SJCRH30 (cell line): ENCODE measurements at regions not wholly inside any gene's neighbourhood (a gene's known extent, or its start where the extent isn't known, plus 50 kb on each side); places are given as distances from the start of the nearest gene placed in this dataset.

Experiments
- DNase-seq, 2 experiments: peaks; one replicate each; pipeline ENCODE4 v3.0.0-alpha.2; 2015 to 2020
- H3K27ac ChIP-seq: fragments of 250-450 bp; sonication (Bioruptor Pico); 2 replicates; pipeline ENCODE4 v1.5.1; 2020; ENCODE audit warnings: mild to moderate bottlenecking, moderate library complexity
- H3K27me3 ChIP-seq: fragments of 250-450 bp; sonication (Bioruptor Pico); 2 replicates; pipeline ENCODE4 v1.5.1; 2020; ENCODE audit warnings: mild to moderate bottlenecking, moderate library complexity
- H3K36me3 ChIP-seq: fragments of 250-450 bp; sonication (Bioruptor Pico); 2 replicates; pipeline ENCODE4 v1.5.1; 2020; ENCODE audit warnings: mild to moderate bottlenecking, moderate library complexity
- H3K4me1 ChIP-seq: fragments of 250-450 bp; sonication (Bioruptor Pico); 2 replicates; pipeline ENCODE4 v1.5.1; 2020; ENCODE audit warnings: mild to moderate bottlenecking, moderate library complexity
- H3K4me3 ChIP-seq: fragments of 250-450 bp; sonication (Bioruptor Pico); 2 replicates; pipeline ENCODE4 v1.5.1; 2020; ENCODE audit warnings: mild to moderate bottlenecking, moderate library complexity
- H3K9me3 ChIP-seq: fragments of 250-450 bp; sonication (Bioruptor Pico); replicated peaks from 2 replicates; pipeline ENCODE4 v1.5.1; 2020; ENCODE audit warnings: mild to moderate bottlenecking, moderate library complexity

DNA sequence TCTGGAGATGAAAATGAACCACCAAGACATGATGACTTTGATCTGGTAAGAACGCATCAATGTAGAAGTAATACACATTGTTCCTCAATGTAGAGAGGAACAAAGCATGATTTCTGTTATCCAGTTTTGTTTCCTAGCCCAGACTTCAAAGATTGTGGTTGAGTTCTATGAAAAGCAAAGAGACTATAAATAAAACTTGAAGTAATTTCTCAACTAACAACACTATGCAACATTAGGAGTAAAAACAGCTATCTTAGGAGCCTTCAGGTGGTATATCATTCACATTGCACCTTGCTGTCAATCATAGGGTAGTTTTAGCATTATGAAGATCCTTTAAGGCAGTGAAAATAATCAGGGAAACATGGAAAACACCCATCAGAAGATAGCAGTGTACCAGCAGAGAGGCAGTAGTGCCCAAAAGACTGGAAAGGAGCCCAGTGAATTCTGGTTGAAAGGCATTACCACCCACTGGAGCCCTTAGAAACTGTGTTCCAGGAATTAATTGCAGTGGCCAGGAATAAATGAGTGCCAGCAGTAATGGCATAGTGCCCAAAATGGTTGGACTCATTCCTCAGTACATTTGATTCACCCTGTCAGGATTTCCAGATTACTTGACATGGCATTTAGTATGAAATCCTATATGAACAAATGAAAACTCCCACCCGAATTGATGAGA lies 300.7 kb upstream of the CXXC4 start:
- H3K36me3 ChIP-seq = no peaks in the 10 kb centered on the region
- H3K27me3 ChIP-seq = no peaks in the 10 kb centered on the region
- H3K4me3 ChIP-seq = no peak overlapping the region
- H3K27ac ChIP-seq = no peak overlapping the region
- no peaks in the 10 kb centered on the region for H3K9me3 ChIP-seq
- H3K4me1 ChIP-seq = no peaks in the 10 kb centered on the region
- no peak for DNase-seq

DNA sequence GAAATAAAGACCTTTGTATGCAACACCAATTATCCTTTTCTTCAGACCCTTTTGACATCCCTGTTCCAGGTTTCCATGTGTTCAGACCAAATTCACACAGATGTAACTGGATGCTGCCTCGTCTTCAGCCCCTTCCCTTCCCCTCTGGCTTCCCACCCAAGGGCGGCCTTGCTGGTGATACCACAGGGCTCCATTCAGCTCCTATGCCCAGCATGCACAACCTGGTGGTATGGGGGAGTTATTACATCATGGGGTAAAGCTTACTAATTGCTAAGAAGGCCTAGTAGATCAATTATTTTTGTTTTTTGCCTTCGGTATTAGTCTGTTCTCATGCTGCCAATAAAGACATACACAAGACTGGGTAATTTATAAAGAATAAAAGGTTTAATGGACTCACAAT lies 317.0 kb upstream of the CXXC4 start:
- DNase-seq = peak in 1 of 2 experiments; percentile 1
- no peaks in the 10 kb centered on the region for H3K27me3 ChIP-seq

DNA sequence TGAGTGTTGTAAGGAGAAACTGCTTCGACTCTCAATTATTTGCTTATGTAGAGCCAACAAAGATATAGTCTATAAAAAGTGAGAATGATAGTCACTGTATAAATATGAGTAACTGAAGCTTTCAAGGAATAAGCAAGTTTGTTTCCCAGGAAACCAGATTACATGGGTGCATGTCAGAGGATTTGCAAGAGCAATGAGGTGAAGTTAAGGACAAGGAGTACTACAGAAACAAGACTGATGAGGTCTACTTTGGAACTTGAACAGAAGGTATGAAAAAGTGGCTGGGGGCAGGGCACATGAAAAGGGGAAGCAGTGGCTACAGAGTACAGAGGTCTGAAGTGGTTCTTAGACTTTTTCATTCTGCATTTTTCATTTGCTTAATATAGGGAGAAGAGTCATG lies 321.0 kb upstream of the CXXC4 start:
- Histone ChIP-seq H3K9me3 (no peaks in the 10 kb centered on the region), H3K27ac (no peak overlapping the region), H3K36me3 (no peaks in the 10 kb centered on the region), H3K4me1 (no peaks in the 10 kb centered on the region), H3K4me3 (no peak overlapping the region), H3K27me3 (no peaks in the 10 kb centered on the region)
- DNase-seq = no peak

More for the DNA sequence above, 317.0 kb upstream of the CXXC4 start:
- Histone ChIP-seq H3K27ac (no peak overlapping the region), H3K4me3 (no peak overlapping the region), H3K4me1 (no peaks in the 10 kb centered on the region), H3K36me3 (no peaks in the 10 kb centered on the region), H3K9me3 (no peaks in the 10 kb centered on the region)

DNA sequence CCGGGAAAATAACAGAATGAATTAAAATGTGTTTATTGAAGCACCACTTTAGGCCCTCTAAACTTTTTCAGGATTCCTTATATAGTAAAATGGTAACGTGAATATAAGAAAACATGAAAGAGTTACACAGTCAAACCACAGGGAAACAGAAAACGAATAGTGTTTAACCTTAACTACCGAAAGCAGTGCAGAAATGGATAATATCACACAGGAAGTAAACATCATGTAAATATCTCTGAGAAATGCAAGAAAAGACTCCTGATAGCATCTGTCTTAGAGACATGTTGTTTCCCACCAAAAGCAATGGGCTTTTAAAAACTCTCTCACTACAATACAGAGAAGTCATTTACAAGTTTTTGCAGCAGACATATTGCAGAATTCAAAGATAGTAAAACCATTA lies 323.9 kb upstream of the CXXC4 start:
- Histone ChIP-seq H3K27me3 (no peaks in the 10 kb centered on the region), H3K4me1 (no peaks in the 10 kb centered on the region)

DNA sequence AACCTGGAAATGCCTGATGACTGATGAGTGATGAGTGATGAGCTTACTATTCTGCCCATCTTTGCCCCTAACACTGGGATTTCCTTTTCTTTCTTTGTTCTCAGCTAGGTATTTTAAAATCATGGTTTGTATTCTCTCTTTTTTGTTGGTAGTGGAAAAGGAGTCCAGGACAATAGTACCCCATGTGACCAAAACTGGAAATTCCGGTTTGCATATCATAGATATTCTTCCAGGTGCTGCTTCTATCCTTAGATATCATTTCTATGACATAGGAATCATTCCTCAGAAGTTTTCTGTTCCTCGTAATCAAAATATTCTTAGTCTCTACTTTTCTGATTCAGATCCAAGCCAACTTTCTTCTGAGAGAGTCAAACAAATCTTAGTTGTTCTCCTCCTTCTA lies 320.5 kb upstream of the TET2 start:
- H3K36me3 ChIP-seq = no peaks in the 10 kb centered on the region
- no peaks in the 10 kb centered on the region for H3K27me3 ChIP-seq
- no peak for DNase-seq
- H3K4me1 ChIP-seq = no peaks in the 10 kb centered on the region
- no peak overlapping the region for H3K4me3 ChIP-seq
- no peak overlapping the region for H3K27ac ChIP-seq
- H3K9me3 ChIP-seq = no peaks in the 10 kb centered on the region

More for the DNA sequence above, 323.9 kb upstream of the CXXC4 start:
- no peaks in the 10 kb centered on the region for H3K9me3 ChIP-seq
- no peaks in the 10 kb centered on the region for H3K36me3 ChIP-seq
- DNase-seq = no peak
- H3K27ac ChIP-seq = no peak overlapping the region
- no peak overlapping the region for H3K4me3 ChIP-seq

DNA sequence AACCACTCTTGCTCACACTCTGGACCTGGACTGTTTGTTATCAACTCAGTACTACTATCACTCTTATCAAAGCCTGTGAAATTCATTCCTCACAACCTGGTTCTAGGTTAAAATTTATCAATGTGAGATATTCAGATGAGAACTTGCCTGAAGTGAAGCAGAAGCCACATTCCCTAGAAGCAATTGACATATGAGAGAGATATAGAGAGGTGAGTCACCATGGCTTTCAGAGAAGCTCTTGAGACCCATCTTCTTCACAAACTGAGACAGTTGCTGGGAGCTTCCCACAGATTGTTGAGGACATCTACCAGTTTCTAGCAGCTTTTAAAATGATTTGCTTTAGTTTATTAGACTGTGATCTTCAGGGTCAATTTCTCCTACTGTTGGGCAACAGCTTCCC lies 316.9 kb upstream of the TET2 start:
- Histone ChIP-seq H3K27ac (no peak overlapping the region), H3K36me3 (no peaks in the 10 kb centered on the region), H3K27me3 (no peaks in the 10 kb centered on the region), H3K9me3 (no peaks in the 10 kb centered on the region), H3K4me1 (no peaks in the 10 kb centered on the region), H3K4me3 (no peak overlapping the region)
- DNase-seq = no peak

DNA sequence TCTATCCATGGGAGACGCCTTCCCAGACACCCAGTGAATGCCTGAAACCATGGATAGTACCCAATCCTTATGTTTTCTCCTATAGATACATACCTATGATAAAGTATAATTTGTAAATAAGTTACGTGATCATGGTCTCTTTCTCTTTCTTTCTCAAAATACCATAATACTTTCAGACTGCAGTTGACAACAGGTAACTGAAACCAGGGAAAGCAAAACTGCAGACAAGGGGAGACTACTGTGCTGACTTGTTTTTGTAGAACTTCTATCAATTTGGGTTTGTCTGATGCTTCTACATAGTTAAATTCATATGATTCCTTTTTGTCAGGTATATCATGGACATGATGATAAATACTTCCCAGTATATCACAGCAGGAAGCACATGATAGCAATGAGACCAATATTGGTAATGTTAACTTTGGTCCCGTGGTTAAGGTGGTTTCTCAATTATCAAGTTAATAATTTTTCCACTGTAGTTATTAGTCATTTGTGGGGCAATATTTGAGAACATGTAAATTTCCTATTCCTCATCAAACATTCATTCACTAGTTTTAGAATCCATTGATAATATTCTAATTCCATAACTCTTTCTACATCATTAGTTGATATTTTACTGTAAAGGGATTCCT lies 298.0 kb upstream of the TET2 start:
- Histone ChIP-seq H3K27ac (no peak overlapping the region), H3K27me3 (no peaks in the 10 kb centered on the region), H3K36me3 (no peaks in the 10 kb centered on the region), H3K4me3 (no peak overlapping the region), H3K9me3 (no peaks in the 10 kb centered on the region), H3K4me1 (no peaks in the 10 kb centered on the region)
- no peak for DNase-seq

DNA sequence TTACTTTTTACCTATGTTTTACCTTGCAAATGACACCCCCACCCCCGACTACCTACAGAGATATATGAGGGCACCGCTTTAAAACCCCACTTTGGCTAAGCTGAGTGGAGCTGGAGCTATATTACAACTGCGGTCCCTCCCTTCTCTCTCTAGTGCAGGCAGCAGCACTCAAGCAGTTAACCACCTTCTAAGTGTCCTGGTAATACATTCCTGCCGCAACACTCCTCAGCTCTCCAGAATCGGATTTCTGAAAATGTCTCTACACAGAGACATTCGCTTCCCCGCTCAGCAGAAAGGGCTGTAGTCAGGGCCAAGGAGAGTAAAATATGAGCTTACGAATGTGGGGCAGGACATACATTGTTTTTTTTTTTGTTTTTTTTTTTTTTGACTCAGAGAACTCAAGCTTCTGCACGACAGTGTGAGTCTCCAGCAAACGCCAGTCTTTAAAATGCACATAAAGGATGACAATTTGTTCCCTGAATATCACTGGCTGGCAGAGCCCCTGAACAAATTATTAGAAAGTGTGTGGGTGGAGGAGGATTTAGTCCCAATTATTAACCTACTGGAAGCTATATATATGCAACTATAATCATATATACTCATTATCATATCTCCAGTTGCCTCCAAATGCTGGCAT lies 287.0 kb upstream of the TET2 start:
- Histone ChIP-seq H3K27ac (no peak overlapping the region), H3K27me3 (no peaks in the 10 kb centered on the region), H3K4me1 (no peaks in the 10 kb centered on the region), H3K4me3 (no peak overlapping the region), H3K36me3 (no peaks in the 10 kb centered on the region), H3K9me3 (no peaks in the 10 kb centered on the region)
- DNase-seq = no peak

DNA sequence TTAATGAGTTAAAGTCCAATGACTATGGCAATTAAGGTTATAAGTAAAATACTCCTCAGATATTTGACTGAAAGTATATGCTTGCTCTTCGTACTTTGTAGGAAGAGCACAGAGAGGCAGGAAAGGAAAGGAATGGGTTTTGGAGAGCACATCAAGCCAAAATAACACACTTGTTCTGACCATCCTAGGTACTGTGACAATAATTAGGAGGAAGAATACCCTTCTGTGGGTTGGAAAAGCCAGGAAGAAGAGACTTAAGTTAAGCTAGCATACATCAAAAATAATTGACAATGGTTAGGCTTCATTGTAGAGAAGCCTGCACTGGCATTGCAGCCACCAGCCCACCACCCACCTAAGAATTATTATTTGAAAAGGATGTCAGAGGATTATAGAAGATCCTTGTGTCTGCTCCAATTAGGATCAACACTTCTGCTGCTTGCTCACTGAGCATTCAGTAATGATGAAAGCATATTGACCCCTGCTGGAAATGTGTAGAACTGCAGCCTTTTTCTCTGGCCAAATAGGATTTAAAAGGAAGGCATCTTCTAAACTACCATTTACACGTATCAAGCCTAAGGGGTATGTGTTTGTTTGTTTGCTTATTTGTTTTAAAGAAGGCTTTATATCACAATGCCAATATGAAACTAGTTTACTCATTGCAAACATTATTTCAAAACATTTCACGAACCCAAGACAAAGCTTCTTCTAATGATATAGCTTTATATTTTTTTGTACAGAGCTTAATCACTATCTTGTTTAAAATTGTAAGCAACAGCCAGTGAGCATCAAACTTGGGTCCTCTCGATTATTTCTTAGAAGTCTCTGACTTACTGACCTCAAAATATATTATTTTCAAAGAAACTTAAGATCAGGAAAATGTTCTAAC lies 286.2 kb upstream of the TET2 start:
- peak; percentile 46 to 82 for DNase-seq
- Histone ChIP-seq H3K27me3 (no peaks in the 10 kb centered on the region), H3K36me3 (no peaks in the 10 kb centered on the region), H3K4me3 (no peak overlapping the region), H3K4me1 (no peaks in the 10 kb centered on the region), H3K9me3 (no peaks in the 10 kb centered on the region), H3K27ac (no peak overlapping the region)

DNA sequence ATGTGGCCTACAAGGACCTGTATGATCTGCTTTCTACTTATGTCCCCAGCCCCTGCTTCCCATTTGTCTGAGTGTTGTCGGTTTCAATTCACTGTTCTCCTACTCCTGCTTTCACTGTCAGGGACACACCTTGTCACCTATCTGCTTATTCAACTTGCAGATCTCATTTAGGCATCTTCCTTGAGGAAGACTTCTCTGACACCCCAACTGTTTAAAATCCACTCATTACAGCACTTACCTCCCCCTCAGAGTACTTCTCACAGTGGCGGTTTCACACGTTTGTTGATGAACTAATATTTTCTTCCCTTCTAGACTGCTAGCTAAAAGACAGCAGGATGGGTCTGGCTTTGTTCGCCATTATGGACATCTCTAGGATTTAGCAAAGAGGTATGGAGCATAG lies 279.9 kb upstream of the TET2 start:
- H3K4me1 ChIP-seq = no peaks in the 10 kb centered on the region

DNA sequence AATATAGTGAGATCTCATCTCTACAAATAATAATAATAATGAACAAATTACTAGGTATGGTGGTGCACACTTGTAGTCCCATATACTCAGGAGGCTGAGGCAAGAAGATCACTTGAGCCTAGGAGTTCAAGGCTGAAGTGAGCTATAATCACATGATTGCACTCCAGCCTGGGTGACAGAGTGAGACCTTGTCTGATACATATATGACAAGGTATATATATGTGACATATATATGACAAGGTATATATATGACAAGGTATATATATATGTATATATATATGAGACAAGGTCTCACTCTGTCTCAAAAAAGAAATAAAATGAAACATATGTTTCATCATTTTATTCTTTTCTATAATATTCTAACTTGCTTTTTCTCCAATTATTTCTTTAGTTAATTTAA lies 278.1 kb upstream of the TET2 start:
- H3K9me3 ChIP-seq = no peaks in the 10 kb centered on the region
- H3K27me3 ChIP-seq = no peaks in the 10 kb centered on the region
- no peak for DNase-seq
- no peak overlapping the region for H3K27ac ChIP-seq
- no peaks in the 10 kb centered on the region for H3K4me1 ChIP-seq
- H3K4me3 ChIP-seq = no peak overlapping the region
- no peaks in the 10 kb centered on the region for H3K36me3 ChIP-seq

More for the DNA sequence above, 279.9 kb upstream of the TET2 start:
- DNase-seq = no peak
- Histone ChIP-seq H3K36me3 (no peaks in the 10 kb centered on the region), H3K4me3 (no peak overlapping the region), H3K27me3 (no peaks in the 10 kb centered on the region), H3K9me3 (no peaks in the 10 kb centered on the region), H3K27ac (no peak overlapping the region)

DNA sequence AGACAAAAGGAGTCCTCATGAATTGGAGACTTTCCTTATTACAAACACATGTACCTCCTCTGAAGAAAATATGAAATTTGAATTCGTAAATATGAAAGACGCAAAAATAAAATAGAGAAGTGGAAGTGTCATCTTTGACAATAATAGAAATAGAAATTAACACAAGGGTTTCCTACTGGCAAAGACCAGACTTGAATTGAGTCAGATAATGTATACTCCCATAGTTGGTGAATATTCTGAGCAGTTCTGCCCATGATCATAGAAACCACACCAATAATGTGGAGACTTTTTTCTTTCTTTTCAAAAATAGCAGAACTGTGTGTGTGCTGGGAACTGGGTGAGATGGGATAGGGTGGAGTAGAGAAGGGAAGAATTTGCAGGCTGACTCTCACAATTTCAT lies 277.7 kb upstream of the TET2 start:
- Histone ChIP-seq H3K36me3 (no peaks in the 10 kb centered on the region), H3K4me1 (no peaks in the 10 kb centered on the region), H3K4me3 (no peak overlapping the region), H3K27me3 (no peaks in the 10 kb centered on the region), H3K9me3 (no peaks in the 10 kb centered on the region), H3K27ac (no peak overlapping the region)
- DNase-seq = no peak

DNA sequence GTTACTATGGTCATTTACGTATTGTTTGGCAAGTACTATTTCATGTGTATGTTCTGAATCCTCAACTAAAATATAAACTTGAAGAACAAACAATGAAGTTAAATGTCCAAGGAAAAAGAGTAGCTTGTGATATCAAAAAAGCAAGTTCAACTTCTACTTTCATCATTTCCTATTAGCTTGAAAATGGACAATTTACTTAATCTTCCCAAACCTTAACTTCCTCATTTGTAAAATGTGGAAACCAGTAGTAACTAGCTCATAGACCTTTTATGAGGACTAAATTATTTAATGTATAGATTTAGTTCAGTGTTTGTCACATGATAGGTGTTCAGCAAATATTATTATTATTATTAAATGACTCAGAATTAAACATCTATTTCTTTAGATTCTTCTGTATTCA lies 276.8 kb upstream of the TET2 start:
- no peak for DNase-seq
- Histone ChIP-seq H3K4me1 (no peaks in the 10 kb centered on the region), H3K27me3 (no peaks in the 10 kb centered on the region), H3K36me3 (no peaks in the 10 kb centered on the region), H3K4me3 (no peak overlapping the region), H3K27ac (no peak overlapping the region), H3K9me3 (no peaks in the 10 kb centered on the region)

DNA sequence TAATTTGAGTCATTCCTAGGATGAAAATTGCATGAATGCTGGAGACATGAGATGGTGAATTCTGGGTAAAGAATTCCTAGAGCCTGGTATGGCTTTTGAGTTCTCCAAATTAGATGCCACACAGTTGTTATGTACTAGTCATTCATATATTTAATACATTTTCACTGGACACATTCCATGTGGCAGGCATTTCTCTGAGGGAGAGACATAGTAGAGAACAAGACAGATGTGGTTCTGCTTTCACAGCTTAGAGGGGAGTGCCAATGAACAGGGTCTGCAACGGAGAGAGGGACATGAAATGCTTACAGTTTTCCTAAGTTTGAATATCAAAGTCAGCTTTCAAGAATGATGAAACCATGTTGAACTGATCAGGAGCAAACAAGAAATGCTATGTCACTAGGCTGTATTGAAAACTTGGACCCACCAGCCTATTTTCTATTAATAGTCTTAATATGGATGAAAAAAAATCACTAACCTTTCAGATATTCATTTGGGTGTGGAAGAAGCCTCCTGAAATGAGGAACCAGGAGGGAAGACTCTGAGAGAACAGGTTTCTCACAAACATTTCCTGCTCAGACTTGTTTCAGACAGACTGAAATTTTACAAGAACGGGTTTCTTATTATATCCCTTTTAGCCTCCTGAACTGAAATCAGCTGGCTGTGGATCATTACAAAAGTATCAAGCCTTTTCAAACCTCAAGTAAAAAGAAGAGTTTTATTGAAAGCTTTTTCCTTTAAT lies 276.0 kb upstream of the TET2 start:
- Histone ChIP-seq H3K27me3 (no peaks in the 10 kb centered on the region), H3K4me1 (no peaks in the 10 kb centered on the region), H3K36me3 (no peaks in the 10 kb centered on the region), H3K9me3 (no peaks in the 10 kb centered on the region), H3K4me3 (no peak overlapping the region), H3K27ac (no peak overlapping the region)
- no peak for DNase-seq
